Hepatic stellate cell (primary cell): ENCODE measurements at regions not wholly inside any gene's neighbourhood (a gene's known extent, or its start where the extent isn't known, plus 50 kb on each side); places are given as distances from the start of the nearest gene placed in this dataset.
"Not testable (repeated sequence)": the region's sequence is repeated elsewhere in the genome, so short reads cannot be mapped to it uniquely, and the experiment has no call there.

Source experiments
- DNase-seq: peaks from one replicate; pipeline ENCODE4 v3.0.0; 2011; ENCODE audit warnings: low spot score

GRCh38 chr12:124476011-124476400 is 91.4 kb downstream of the NCOR2 start:
- no peak for DNase-seq

DNA sequence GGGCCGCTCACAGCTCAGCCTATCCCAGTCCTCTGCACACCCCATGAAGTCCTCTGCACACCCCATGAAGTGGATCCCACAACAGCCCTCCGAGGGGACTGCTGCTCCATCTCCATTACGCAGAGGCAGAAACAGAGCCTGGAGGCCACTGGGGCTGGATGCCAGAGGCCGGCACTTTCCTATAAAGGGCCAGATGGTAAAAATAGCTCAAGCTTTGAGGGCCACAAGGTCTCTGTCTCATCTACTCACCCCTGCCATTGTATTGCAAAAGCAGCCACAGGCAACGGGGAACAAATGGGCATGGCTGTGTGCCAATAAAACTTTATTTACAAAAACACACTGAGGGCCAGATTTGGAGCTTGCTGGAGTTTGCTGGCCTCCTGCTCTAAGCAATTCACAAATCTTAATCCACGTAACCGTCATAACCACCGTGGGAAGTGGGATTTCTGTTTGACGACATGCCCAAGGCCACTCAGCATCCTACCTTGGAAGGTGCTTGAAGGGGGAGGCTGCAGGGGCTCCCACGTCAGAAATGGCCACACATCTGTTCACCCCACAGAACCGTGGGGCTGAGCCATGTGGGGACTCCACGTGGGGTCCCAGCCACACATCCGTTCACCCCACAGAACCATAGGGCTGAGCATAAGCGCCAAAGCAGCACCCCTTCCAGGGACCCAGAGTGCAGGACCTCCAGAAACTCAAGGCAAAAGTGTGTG is 92.0 kb downstream of the NCOR2 start:
- DNase-seq = no peak

DNA sequence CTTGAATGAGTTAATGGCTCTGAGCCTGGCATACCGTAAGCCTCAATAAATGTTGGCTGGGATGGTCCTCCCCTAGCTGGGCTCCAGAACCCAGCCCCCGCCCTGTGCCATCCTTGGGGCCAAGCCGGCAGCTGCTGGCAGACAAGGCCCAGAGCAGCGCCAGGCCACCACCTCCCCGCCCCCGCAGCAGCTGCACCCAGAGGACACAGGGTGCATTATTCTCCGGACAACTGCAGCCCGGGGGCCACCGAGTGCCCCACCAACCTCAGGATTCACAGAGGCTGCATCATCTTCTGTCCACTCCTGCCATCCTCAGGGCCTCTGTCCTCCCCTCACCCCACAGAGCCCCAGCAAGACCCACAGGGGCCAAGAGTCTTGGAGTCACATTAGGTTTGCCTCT is 92.7 kb downstream of the NCOR2 start:
- no peak for DNase-seq

- DNase-seq = no peak
Measured at GRCh38 chr12:124472690-124473279, 94.6 kb downstream of the NCOR2 start.

GRCh38 chr12:124471828-124472227 is 95.6 kb downstream of the NCOR2 start:
- no peak for DNase-seq

DNA sequence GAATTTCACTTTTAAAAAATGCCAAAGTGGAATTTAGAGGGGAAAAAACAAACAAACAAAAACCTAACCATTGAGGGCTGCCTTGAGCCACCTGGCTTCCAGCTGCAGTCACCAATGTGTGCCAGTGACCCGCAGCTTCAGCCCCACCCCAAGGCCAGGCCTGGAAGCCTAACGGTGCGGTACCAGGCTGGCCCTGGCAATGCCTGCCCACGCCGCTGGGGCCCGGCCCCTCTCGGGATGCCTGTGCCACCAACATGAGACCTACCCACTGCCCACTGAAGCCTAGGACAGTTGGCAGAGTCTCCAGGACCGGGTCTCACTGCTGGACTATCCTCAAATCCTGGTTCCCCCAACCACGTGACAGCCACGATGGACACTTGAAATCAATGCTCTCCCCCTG is 96.6 kb downstream of the NCOR2 start:
- DNase-seq = no peak

DNA sequence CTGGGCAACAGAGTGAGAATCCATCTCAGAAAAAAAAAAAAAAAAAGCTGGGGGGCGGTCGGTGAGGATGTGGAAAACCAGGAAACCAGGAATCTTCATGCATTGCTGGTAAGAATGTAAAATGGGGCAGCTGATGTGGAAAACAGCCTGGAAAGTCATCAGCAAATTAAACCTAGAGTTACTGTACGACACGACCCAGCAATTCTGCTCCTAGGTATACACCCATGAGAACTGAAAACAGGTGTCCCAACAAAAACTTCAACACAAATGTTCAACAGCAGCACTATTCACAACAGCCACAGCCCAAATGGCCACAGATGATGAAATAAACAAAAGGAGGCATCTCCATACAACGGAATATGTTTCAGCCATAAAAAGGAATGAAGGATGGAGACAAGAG is 97.3 kb downstream of the NCOR2 start:
- no peak for DNase-seq

DNA sequence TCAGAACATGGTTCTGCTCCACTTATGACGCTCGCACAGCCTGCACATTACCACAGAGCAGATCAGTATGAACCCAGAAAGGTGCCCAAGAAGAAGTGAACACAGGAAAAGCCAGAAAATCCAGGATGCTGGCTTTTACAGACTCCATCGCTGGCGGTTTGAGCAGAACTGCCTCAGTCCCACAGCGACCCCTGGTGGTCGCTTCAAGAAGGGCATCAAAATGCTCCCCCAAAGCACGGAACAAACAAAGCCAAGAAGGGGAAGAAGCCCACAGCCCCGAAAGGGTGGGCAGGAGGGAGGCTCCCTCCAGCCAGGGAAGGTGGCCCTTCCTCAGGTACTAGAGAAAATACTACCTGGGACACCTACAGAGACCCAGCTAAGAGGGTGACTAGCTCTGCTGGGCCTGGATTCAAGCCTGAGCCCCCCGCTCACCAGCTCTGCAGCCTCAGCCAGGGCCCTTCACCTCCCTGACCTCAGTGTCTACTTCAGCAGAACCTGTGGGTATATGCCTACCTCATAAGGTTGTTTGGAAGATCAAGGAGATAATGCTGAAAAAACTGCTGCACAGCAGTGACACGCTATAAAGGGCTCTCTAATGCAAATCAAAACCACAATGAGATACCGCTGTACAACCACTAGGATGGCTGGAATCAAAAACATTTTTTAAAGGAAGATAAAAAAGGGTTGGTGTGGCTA is 98.1 kb downstream of the NCOR2 start:
- DNase-seq = no peak

DNA sequence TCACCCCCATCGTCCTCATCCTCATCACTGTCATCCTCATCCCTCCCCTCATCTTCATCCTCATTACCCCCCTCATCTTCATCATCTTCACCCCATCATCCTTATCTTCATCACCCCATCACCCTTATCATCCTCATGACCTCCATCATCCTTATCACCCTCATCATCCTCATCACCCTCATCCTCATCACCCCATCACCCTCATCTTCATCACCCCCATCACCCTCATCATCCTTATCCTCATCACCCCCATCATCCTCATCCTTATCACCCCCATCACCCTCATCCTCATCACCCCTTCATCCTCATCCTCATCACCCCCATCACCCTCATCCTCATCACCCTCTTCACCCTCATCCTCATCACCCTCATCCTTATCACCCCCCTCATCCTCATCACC is 99.9 kb downstream of the NCOR2 start:
- DNase-seq = not testable (repeated sequence)

GRCh38 chr12:124466216-124467128 is 100.9 kb downstream of the NCOR2 start:
- DNase-seq = no peak

DNA sequence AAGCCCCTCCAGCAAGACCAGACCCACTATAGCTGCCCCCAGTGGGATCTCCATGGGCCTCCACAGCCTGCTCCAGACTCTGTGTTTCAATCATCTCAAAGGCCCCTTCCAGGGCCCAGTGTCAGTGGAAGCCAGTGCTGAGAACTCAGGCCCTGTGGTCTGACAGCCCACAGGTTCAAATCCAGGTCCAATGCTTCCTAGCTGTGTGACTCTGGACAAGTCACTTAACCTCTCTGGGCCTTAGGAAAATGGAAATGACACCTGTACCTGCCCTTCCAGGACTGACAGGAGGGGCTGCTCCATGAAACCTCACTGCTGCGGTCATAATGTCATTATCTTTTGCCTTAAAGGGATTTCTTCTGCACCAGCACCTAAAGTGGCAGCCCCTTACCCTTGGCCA is 101.9 kb downstream of the NCOR2 start:
- DNase-seq = no peak

DNA sequence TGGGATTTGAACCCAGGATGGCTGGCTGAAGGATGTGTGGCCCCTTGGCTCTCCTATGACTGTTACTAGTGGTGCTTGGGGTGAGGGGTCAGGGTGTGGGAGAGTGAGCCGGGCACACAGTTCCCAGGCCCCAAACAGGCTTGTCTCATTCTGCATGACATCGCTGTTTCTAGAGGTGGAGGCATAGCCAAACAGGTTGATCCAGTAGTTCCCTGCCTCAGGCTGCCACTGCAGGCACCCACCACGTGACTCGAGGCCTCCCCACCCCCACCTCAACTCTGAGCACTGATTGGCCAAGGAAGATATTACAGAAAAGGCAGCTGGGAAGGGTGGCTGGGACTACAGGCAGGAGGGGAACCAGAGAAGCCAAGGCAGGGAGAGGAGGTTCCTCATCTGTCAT is 102.6 kb downstream of the NCOR2 start:
- DNase-seq = no peak

GRCh38 chr12:124464062-124464461 is 103.3 kb downstream of the NCOR2 start:
- no peak for DNase-seq

DNA sequence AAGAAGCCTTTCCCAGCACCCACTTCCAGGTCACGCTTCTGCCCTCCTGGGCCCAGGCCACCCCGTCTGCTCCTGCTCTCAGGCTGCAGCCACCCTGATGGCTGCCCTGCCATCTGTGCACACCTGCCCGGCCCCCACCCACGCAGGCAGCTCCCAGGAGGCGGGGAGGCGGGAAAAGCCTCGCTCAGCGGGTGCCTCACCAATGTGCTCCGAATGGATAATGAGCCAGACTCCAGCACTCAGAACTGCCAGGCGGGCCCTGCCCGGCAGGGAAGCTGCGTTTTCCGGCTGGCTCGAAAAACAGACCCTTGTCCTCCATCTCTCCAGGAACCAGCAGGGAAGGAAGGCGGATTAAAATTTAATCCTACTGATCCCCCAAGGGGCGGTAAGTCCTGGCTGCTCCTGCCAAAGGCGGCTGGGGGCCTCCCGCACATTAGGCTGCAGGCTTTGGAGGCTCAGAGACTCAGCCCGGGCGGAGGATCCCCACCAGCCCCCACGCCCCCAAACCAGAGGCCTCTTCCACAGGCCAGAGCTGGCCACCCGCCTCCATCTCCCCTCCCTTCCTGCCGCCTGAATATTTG is 104.0 kb downstream of the NCOR2 start:
- no peak for DNase-seq

GRCh38 chr12:124462750-124463149 is 104.7 kb downstream of the NCOR2 start:
- DNase-seq = no peak

DNA sequence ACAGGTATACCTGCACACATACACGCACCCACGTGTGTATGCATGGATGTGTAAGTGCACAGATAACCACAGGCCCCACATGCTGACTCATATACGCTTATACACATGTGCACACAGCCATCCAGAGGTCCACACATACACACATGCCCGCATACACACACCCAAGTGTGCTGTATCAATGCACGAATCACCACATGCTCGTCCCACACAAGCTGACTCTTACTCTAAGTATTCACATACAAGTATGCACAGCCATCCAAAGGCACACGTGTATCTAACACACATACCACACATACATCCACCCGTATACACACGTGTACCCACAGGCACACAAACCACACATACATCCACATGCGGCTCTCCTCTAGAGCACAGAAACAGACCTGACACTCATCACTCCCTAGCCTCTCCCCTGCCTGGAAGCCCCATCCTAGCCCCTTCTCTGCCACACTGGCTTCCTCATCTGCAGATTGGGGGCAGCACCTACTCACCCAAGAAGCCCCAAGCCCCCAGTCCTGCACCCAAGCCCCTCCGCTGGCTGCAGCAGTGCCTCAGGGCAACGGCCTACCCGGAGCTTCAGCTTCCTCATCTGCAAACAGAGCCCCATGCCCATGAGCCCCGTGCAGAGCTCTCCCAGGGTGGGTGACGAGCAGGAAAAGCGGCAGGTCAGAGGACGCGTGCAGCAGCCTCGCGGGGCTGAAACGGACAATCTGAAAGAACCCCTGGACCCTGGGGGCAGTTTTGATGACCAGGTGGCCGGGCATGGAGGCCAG is 105.4 kb downstream of the NCOR2 start:
- DNase-seq = no peak

GRCh38 chr12:124461241-124461673 is 106.2 kb downstream of the NCOR2 start:
- no peak for DNase-seq

- no peak for DNase-seq
Measured at GRCh38 chr12:124460771-124461170, 106.6 kb downstream of the NCOR2 start.

GRCh38 chr12:124459852-124460645 is 107.4 kb downstream of the NCOR2 start:
- DNase-seq = no peak
